ENCODE measurements at regions not wholly inside any gene's neighbourhood (a gene's known extent, or its start where the extent isn't known, plus 50 kb on each side); places are given as distances from the start of the nearest gene placed in this dataset.

DNA sequence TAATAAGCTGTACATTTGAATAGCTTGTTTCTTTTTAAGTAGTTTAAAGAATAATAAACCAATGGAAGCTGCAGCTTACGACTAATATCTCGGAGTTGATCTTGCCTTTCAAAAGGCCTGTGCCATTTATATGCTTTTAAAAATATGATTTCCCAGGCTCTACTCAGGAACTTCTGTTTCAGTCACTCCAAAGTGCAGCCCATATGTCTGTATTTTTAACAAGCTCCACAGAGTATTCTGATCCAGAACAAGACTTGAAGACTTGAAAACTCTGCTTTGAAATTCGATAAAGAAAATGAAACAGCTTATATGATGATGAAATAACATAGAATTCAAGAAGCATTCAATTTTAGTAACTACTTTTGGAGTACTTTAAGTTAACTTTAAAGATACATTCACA lies 79.1 kb upstream of the PLPPR4 start:
- no peak overlapping the region for H3K4me3 Mint-ChIP-seq
- H3K9me3 Mint-ChIP-seq: no peaks in the 10 kb centered on the region
- H3K27me3 Mint-ChIP-seq: no peaks in the 10 kb centered on the region
- no peak overlapping the region for H3K27ac Mint-ChIP-seq
- H3K4me1 Mint-ChIP-seq: no peaks in the 10 kb centered on the region
- ATAC-seq: no peak
- no peak for DNase-seq

DNA sequence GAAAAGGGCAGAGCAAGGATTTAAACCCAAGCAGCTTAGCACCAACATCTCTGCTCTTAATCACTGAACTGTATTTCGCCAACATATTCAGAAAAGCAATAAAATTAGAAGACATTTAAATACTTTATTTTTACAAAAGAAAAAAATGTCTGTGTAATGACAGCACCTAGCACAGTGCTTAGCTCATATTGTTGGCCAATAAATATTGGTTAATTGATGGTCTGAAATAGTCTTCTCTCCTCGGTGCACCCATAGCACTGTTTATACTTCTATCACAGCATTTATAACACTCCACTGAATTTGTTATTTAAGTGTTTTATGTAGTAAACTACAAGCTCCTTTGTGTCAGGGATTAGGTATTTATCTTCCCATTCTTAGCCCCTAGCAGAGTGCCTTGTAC lies 70.9 kb upstream of the PLPPR4 start:
- H3K4me3 Mint-ChIP-seq: no peak overlapping the region
- ATAC-seq (no peak), DNase-seq (no peak)
- H3K27ac Mint-ChIP-seq: no peak overlapping the region
- peaks cover 12% of the 10 kb centered on the region for H3K27me3 Mint-ChIP-seq
- H3K4me1 Mint-ChIP-seq: no peaks in the 10 kb centered on the region
- H3K9me3 Mint-ChIP-seq: no peaks in the 10 kb centered on the region

DNA sequence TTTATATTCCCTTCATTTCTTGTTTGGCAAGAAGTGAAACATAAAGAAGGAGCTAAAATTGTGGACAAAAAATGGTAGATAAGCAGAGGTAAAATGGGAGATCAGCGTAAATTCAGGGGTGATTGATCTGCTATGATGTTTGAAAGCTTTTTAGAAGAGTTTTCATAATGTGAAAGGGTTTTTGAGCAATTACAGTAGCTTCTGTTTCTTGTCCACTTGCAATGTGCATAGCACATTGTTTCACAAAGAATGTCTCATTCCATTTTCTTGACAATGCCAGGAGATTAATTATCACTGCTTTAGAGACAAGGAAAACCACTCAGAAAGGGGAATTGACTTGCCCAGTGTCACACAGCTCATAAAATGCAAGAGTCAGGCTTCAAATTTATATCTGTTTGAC lies 65.9 kb upstream of the PLPPR4 start:
- H3K4me3 Mint-ChIP-seq: no peak overlapping the region
- H3K4me1 Mint-ChIP-seq: no peaks in the 10 kb centered on the region
- DNase-seq: no peak
- no peak overlapping the region for H3K27ac Mint-ChIP-seq
- H3K9me3 Mint-ChIP-seq: no peaks in the 10 kb centered on the region
- no peak for ATAC-seq
- no peaks in the 10 kb centered on the region for H3K27me3 Mint-ChIP-seq

DNA sequence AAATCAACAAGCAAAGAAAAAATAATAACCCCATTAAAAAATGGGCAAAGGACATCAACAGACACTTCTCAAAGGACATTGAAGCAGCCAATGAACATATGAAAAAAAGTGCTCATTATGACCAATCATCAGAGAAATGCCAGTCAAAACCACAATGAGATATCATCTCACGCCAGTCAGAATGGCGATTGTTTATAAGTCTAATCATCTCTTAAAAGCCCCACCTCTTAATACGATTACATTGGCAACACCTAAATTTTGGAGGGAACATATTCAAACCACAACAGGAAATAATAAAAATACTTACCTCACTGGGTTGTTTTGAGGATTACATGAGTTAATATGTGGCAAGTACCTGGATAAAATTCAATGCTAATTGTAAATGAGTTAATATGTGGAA lies 57.1 kb upstream of the PLPPR4 start:
- ATAC-seq (no peak), DNase-seq (no peak)
- H3K9me3 Mint-ChIP-seq: no peaks in the 10 kb centered on the region
- no peak overlapping the region for H3K27ac Mint-ChIP-seq
- no peak overlapping the region for H3K4me3 Mint-ChIP-seq
- no peaks in the 10 kb centered on the region for H3K4me1 Mint-ChIP-seq
- no peaks in the 10 kb centered on the region for H3K27me3 Mint-ChIP-seq
